HG03442 (cell line): ENCODE measurements at regions not wholly inside any gene's neighbourhood (a gene's known extent, or its start where the extent isn't known, plus 50 kb on each side); places are given as distances from the start of the nearest gene placed in this dataset.

Experiments
- ATAC-seq: cut with Tn5 transposase; IDR thresholded peaks from one replicate; pipeline ENCODE4 v1.9.1; 2021; ENCODE audit warnings: mild to moderate bottlenecking, moderate library complexity; ENCODE audit not compliant: unreplicated experiment

DNA sequence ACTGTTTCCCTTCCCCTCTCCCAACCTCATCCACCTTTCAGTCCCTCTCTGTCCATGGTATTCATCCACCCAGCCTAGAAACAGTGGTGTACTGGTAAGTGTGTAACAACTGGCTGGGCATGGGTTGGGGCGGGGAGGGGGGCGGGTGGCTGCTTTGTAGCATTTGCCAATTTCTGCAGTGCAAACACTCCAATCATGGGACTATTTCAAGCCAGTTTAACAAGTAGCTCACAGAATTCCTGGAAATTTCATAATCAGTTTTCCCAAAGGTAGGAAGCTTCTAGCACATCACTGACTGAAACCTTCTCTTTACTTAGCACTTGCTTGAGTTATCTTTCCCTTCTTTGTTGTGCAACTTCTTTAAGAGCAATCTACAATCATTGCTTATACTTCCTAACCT is 100.8 kb upstream of the WASF3 start:
- ATAC-seq: no peak

DNA sequence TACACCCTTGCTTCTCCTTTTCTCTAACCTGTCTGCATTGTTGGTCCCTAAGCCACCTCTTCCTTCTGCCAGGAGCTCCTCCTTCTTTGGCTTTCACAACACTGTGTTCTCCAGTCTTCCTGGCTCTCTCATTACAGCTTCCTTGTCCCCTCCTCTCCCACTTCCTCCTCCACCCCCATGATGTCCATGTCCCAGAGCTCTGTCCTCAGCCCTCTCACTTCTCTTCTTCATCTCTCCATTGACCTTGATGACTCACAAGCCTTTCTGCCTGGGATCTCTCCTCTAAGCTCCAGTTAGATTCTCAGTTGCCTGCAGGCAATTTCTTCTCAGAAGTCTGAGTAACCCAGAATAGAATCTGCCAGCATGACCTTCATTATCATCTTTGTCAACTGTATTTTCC is 100.3 kb upstream of the WASF3 start:
- ATAC-seq: no peak

DNA sequence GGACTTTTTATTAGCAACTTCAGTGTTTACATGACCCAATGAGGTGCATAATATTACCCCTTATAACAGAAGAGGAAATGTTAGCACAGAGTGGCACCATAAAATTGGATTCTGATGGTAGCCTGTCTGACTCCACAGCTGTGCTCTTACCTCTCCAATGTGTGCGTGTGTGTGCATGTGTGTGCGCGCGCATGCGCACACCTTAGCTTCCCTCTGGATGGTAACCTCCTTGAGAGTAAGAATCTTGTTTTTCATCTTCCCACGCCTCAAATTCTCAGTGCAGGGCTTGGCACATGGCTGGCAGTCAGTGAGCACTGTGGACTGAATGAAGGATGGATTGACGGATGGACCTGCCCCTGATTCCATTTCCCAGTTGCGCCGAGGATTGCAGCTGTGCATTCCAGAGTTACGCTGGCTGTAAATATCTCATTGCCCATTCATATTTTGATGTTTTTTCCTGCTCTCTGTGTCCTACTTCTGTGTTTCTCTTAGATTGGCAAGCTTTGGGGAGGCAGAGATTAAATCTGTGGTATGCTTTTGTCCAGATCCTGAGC is 99.2 kb upstream of the WASF3 start:
- ATAC-seq: no peak

- no peak for ATAC-seq
These were observed 98.0 kb upstream of the WASF3 start for GRCh38 chr13:26459276-26460131.

- no peak for ATAC-seq
These were observed 96.8 kb upstream of the WASF3 start for GRCh38 chr13:26460648-26461047.

DNA sequence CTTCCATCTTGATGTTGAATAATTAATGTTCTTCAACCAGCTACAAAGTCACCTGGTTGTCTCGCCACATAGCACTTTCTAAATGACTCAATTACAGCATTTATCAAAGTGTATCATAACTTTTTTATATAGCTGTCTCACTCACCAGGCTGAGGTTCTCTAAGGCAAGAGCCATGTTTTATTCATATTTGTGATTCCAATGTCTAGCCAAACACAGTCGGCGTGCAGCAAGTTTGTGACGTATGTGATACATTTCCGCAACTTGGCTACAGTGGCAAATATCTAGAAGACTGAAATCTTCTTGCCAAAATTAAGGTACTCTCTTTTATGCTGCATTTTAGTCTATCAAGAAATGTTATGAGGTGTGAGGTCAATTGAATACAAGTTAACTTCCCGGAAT is 94.2 kb upstream of the WASF3 start:
- no peak for ATAC-seq

GRCh38 chr13:26463848-26464247 is 93.6 kb upstream of the WASF3 start:
- no peak for ATAC-seq

- no peak for ATAC-seq
These were observed 92.0 kb upstream of the WASF3 start for GRCh38 chr13:26465514-26465913.

- ATAC-seq: no peak
These were observed 91.5 kb upstream of the WASF3 start for GRCh38 chr13:26465954-26466353.

GRCh38 chr13:26468265-26468801 is 89.2 kb upstream of the WASF3 start:
- no peak for ATAC-seq

- no peak for ATAC-seq
These were observed 87.9 kb upstream of the WASF3 start for GRCh38 chr13:26469602-26470001.

GRCh38 chr13:26471807-26472206 is 85.7 kb upstream of the WASF3 start:
- ATAC-seq: no peak

DNA sequence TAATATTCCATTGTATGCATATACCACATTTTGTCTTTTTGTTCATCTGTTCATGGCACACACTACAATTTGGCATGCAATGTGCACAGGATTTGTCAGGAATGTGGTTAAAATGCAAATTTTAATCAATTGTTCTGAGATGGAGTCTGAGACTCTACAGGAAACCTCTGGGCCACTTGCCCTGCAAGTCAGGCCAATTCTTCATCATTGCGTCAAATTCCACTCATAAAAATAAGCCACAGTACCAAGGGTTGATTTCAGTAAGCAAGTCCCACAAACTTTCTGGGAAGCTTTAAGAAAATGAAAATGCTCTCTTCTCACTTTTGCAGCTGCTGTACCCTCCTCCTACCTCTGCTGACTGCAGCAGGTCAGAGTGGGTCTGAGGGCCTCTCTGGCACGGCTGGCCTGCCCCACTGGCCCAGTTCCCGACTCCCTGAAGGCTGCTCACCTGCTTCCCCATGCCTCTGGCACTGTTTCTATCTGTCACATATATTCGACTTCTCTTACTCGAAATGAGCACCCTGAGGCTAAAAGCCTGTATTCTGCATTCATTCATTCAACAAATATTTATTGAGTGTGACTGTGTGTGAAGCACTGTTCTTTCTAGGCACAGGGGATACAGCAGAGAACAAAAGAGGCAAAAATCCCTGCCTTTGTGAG is 83.8 kb upstream of the WASF3 start:
- no peak for ATAC-seq

DNA sequence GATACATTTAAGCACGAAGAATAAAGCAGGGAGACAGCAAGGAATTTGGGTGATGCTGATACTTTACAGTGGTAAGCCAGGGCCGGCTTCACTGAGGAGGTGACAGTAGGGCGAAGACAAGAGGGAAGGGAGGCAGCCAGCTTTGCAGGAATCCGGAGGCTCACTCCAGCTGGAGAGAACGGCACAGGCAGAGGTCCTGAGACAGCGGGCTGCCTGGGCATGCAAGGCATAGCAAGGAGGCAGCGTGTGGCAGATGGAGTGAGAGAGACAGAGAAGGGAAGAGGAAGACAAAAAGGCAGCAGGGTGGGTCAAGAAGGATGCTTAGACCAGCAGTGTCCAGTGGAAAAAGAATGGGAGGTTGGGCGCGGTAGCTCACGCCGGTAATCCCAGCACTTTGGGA is 83.2 kb upstream of the WASF3 start:
- ATAC-seq: no peak

DNA sequence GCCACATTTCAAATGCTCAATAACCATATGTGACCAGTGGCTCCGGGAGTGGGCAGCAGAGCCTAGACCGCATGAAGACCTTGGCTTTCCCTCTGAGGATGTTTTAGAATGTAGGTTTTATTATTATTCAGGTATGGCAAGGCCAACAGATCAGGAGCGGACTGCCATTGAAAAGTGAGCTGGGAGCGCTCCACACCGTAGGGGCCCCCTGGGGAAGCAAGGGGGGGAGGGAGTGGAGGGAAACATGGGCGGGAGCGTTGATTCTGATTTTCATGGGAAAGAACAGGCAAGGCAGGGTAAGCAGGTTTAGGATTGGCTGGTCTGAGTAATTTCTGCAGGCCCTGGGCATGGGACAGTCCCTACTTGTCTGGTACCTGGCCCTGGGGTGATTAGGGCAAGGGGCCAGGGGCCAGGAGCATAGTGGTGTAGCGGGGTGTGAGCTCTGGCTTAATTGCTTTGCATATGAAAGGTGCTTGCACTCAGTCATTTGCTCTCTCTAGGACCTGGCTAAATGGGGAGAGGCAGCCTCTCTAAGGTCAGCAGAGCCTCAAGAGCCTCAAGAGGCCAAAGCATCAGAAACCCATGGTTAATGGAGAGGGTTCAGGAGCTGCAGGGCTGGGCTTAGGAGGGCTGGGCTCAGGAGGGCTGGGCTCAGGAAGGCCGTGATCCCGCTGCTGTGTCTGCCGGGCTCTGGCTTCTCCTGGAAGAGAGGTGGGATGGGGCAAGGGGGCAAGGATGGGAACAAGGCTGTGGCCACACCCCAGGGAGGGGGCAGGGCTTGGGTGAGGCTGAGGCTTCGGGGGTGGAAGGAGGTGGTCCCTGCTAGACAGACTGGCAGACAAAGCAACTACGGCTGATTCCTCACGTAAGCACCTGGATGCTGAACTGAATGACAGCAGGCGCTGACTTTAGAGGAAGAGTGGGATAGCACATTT is 82.0 kb upstream of the WASF3 start:
- ATAC-seq: no peak

- ATAC-seq: no peak
These were observed 81.2 kb upstream of the WASF3 start for GRCh38 chr13:26476111-26476781.

DNA sequence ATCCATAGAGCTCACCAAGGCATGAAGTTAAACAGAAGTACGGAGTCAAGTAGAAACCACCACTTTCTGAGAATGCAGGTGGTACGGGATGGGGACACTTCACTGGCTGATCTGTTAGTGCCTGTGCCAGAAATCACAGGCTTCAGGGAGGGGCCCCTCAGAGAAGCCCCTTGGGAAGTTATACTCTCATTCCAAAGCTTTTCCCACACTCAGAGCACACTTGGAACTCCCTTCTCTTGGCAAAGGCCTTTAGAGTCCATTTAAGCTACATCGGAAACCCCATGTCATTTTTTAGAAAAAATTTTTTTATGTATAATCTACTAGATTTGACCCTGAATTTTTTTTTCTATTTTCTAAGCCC is 80.7 kb upstream of the WASF3 start:
- ATAC-seq: no peak

DNA sequence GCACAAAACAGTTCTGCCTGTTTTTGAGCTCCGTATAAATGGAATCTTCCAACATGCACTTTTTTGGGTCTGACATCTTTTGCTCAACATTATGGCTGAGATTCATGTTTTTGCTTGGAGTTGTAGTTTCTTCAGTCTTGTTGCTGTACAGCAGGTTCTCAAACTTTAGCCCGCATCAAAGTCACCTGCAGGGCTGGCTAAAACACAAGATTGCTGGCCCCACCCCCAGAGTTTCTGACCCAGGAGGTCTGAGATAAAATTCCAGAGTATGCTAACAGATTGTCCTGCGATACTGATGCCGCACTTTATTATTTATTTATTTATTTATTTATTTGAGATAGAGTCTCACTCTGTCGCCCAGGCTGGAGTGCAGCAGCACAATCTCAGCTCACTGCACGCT is 79.8 kb upstream of the WASF3 start:
- ATAC-seq: no peak

GRCh38 chr13:26480246-26480855 is 77.1 kb upstream of the WASF3 start:
- ATAC-seq: no peak
